ENCODE measurements at regions not wholly inside any gene's neighbourhood (a gene's known extent, or its start where the extent isn't known, plus 50 kb on each side); places are given as distances from the start of the nearest gene placed in this dataset.

GRCh38 chr2:199693861-199694260, 157.1 kb downstream of the FTCDNL1 start:
- H2AFZ ChIP-seq (ENCODE audit: low read length) = no peak overlapping the region
- H3K36me3 ChIP-seq (ENCODE audit: insufficient read depth, low read length) = no peaks in the 10 kb centered on the region
- ChIA-PET CTCF (ENCODE audit: unreplicated experiment) (no interaction called here), POLR2A (no interaction called here)
- no peak for TF ChIP-seq EZH2phosphoT487 (IDR thresholded peaks at IDR 0.05; ENCODE audit: borderline replicate concordance, low read depth, low read length)
- no peaks in the 10 kb centered on the region for H4K20me1 ChIP-seq (ENCODE audit: insufficient read depth, low read length)
- H3K9me3 ChIP-seq (ENCODE audit: low read length) = no peaks in the 10 kb centered on the region
- no peaks in the 10 kb centered on the region for H3K9me2 ChIP-seq (ENCODE audit: insufficient read depth, low read length)
- no peak overlapping the region for H3K27ac ChIP-seq (ENCODE audit: low read depth, low read length, poor library complexity, severe bottlenecking)
- no TSS peak for BruUV-seq (replicated peaks)
- H3K4me2 ChIP-seq (ENCODE audit: low read length) = no peak overlapping the region
- intact Hi-C loops (cut with micrococcal nuclease; ENCODE audit: unreplicated experiment) = no loop called here
- no peak for DNase-seq (ENCODE audit: low spot score)
- H3K79me2 ChIP-seq (ENCODE audit: insufficient read depth, low read depth, low read length) = no peaks in the 10 kb centered on the region
- no peak overlapping the region for H3K4me3 ChIP-seq (ENCODE audit: low read depth, low read length, poor library complexity, severe bottlenecking)
- no peaks in the 10 kb centered on the region for H3K4me1 ChIP-seq (ENCODE audit: insufficient read depth, low read length, poor library complexity, severe bottlenecking)

- Histone ChIP-seq H3K9me2 (ENCODE audit: insufficient read depth, low read length) (no peaks in the 10 kb centered on the region), H3K4me1 (ENCODE audit: insufficient read depth, low read length, poor library complexity, severe bottlenecking) (no peaks in the 10 kb centered on the region), H3K9me3 (ENCODE audit: low read length) (no peaks in the 10 kb centered on the region), H3K79me2 (ENCODE audit: insufficient read depth, low read depth, low read length) (no peaks in the 10 kb centered on the region), H3K4me3 (ENCODE audit: low read depth, low read length, poor library complexity, severe bottlenecking) (no peak overlapping the region), H3K4me2 (ENCODE audit: low read length) (no peak overlapping the region), H2AFZ (ENCODE audit: low read length) (no peak overlapping the region), H3K27ac (ENCODE audit: low read depth, low read length, poor library complexity, severe bottlenecking) (no peak overlapping the region), H3K36me3 (ENCODE audit: insufficient read depth, low read length) (no peaks in the 10 kb centered on the region), H4K20me1 (ENCODE audit: insufficient read depth, low read length) (no peaks in the 10 kb centered on the region)
- TF ChIP-seq EZH2phosphoT487 (IDR thresholded peaks at IDR 0.05; ENCODE audit: borderline replicate concordance, low read depth, low read length) (no peak), CTCF (conservative IDR thresholded peaks at IDR 0.05; ENCODE audit: low read length) (no peak)
- CTCF ChIA-PET (ENCODE audit: unreplicated experiment) = no interaction called here
- no TSS peak for BruUV-seq (replicated peaks)
- POLR2A ChIA-PET = no interaction called here
- no peak for DNase-seq (ENCODE audit: low spot score)
- intact Hi-C loops (cut with micrococcal nuclease; ENCODE audit: unreplicated experiment) = no loop called here
Measured at GRCh38 chr2:199692489-199692888, 158.5 kb downstream of the FTCDNL1 start.

GRCh38 chr2:199690225-199690624, 160.8 kb downstream of the FTCDNL1 start:
- no peak for DNase-seq (ENCODE audit: low spot score)
- Histone ChIP-seq H3K4me3 (ENCODE audit: low read depth, low read length, poor library complexity, severe bottlenecking) (no peak overlapping the region), H3K27ac (ENCODE audit: low read depth, low read length, poor library complexity, severe bottlenecking) (no peak overlapping the region), H3K9me2 (ENCODE audit: insufficient read depth, low read length) (no peaks in the 10 kb centered on the region), H3K36me3 (ENCODE audit: insufficient read depth, low read length) (no peaks in the 10 kb centered on the region), H2AFZ (ENCODE audit: low read length) (no peak overlapping the region), H3K4me1 (ENCODE audit: insufficient read depth, low read length, poor library complexity, severe bottlenecking) (no peaks in the 10 kb centered on the region), H3K9me3 (ENCODE audit: low read length) (no peaks in the 10 kb centered on the region), H3K4me2 (ENCODE audit: low read length) (no peak overlapping the region), H3K79me2 (ENCODE audit: insufficient read depth, low read depth, low read length) (no peaks in the 10 kb centered on the region), H4K20me1 (ENCODE audit: insufficient read depth, low read length) (no peaks in the 10 kb centered on the region)
- TF ChIP-seq CTCF (conservative IDR thresholded peaks at IDR 0.05; ENCODE audit: low read length) = no peak
- TF ChIP-seq EZH2phosphoT487 (IDR thresholded peaks at IDR 0.05; ENCODE audit: borderline replicate concordance, low read depth, low read length) = no peak
- ChIA-PET CTCF (ENCODE audit: unreplicated experiment) (no interaction called here), POLR2A (no interaction called here)
- intact Hi-C loops (cut with micrococcal nuclease; ENCODE audit: unreplicated experiment) = no loop called here
- BruUV-seq (replicated peaks) = no TSS peak

Data from OCI-LY7 (cell line).